ENCODE measurements at regions not wholly inside any gene's neighbourhood (a gene's known extent, or its start where the extent isn't known, plus 50 kb on each side); places are given as distances from the start of the nearest gene placed in this dataset.

DNA sequence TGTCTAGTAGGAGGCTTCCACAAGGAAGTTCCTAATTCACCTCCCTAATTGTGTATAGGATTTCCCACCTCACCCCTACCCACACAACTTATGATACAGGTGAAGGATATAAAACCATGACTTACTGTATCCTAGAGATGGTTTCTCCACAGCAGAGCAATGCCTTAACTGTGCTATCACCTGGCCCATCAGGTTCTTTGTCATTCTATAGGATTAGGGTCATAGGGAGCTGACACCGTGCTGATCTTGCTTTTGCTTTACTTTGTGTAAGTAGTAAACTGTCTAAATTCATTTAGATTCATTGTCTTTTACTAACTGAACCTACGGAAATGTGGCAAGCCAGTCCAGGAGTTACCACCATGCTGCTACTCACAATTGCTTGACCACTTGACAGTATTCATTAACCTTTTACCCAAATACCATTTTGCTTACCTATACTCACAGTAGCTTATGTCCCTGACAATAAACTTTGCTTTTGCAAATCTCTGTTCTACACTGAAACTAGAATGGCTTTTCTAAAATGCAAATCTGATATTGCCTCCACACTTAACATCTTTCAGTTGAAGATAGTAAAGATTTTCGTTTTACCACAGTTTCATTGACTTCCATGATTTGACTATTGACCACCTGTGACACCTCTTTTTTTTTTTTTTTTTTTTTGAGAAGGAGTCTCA, 147.6 kb downstream of the IFI44 start:
- DNase-seq (ENCODE audit: low spot score), result no peak

DNA sequence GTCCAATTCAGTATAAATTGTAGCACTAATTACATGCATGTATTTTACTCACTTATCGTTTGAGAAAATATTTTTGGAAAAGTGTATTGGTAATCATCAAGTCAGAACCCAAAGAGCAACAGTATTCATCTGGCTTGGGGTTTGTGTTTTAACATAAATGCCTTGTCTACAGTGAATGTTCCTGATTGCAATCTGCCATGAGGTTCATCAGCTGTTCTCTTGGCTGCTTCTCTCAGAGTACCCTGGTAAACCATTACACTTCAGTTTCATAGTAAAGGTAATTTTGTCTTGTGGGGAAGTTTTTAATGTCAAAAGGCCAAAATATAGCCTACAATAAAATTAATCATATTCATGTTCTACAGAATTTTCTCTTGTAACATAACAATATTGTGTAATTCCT, 150.3 kb downstream of the IFI44 start:
- DNase-seq (ENCODE audit: low spot score), result no peak

DNA sequence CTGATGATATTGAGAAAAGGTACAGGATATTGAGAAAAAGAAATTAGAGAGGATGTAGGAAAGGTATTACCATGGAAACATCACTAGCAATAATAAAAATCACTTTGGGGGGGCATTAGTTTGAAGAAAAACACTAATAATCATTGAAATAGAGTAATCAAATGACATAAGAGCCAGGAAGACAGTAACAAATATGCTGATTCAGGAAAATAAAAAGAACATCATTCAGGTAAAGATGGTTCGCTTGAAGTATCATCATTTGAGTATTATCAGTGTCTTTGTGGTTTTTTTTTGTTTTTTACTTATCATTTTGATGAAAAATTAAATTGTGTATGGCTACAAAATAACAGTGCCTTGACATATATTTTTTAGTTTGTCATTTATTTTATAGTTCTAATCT, 164.5 kb downstream of the IFI44 start:
- no peak for DNase-seq (ENCODE audit: low spot score)

DNA sequence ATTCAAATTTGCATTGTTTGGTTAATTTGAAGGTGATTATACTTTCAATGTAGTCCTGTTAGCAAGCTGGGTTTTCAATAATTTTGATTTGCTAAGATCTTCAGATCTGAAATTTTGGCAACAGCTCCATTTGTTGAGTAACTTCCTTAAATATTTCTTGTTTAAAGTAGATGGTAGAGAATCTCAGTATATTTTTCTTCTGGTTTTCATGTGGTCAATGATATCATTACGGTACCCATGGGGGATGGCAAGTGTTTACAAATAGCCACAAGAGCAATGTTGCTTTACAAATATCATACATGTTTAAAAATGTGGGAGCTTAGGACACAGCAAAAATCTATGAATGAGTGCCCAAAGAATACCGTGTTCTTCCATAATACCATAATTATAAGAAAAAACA, 175.9 kb downstream of the IFI44 start:
- no peak for DNase-seq (ENCODE audit: low spot score)

DNA sequence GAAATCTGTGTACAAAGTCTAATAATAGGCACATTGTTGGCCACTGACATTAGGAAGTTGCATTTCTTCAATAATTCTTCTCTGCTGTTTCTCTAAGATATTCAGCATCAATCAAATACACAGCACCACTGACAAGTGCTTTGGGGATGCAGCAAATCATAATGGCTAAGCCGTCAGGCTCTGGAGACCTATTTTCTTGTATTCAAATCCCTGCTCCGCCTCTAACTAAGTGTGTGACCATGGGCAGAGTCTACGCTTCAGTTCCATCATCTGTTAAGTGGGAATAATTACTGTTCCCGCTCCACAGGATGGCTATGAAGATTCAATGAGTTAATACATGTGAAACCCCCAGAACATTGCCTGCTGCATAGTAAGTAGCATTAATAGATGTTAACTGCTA, 176.9 kb downstream of the ADGRL4 start:
- DNase-seq (ENCODE audit: low spot score), result no peak

DNA sequence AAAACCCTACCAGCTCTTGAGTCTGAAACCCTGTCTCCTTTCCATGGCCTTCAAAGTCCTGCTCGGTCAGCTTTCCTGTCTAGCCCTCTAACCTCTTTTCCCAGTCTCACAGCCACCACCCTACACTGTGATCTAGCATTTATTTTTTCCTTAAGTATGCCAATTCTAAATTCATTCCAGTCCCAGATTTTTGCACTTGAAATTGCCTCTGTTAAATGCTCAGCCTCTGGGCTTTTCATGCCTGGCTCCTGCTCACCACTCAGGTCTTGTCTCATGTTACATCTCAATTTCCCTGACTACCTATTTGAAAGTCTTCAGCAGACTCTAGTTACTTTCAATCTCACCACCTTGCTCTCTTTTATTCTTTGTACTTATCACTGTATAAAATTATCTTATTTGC, 176.2 kb downstream of the ADGRL4 start:
- DNase-seq (ENCODE audit: low spot score), result no peak

DNA sequence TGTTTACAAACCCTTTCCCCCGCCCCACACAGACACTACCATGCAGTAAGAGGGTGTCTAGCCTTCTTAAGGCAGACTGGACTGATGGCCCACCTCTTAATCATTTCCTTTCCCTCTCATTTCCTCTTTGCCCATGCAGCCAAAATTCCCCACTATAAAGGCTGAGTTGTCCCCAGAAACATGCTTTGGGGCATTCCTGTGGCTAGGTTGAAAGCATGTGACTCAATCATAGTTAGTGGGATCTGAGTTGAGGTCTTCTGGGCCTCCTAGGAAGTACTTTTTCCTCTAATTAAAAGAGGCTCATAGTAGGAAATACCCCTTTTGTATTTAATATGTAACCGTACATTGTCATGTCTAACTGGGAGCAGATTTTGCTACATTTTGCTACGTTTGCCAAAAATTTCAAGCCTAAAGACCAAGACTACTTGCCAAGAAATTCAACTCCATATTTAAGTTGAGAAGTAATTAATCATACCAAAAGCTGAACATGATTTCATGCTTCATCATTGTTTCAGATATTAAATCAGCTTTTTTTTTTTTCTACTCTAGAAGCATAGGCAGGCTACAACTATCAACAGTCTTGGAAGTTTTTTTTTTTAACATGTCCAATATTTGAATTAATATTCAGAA, 174.7 kb downstream of the ADGRL4 start:
- no peak for DNase-seq (ENCODE audit: low spot score)

DNA sequence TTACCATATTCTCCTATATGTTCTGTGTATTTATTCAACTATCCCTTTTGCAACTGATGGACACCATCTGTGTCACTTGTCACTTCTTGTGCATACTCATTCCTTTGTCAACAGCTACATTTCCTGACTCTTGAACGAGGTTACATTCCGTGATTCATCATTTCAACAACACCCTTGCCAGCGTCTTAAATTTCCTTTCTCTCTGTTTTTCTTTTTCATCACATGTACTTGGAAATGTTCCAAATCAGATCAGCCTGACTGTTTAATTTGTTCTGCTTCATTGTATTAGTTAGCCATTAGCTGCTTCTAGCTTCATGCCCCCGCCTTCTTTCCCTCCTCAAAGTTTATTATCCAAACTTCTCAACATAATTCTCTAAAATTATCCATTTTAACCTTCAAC, 173.0 kb downstream of the ADGRL4 start:
- no peak for DNase-seq (ENCODE audit: low spot score)

DNA sequence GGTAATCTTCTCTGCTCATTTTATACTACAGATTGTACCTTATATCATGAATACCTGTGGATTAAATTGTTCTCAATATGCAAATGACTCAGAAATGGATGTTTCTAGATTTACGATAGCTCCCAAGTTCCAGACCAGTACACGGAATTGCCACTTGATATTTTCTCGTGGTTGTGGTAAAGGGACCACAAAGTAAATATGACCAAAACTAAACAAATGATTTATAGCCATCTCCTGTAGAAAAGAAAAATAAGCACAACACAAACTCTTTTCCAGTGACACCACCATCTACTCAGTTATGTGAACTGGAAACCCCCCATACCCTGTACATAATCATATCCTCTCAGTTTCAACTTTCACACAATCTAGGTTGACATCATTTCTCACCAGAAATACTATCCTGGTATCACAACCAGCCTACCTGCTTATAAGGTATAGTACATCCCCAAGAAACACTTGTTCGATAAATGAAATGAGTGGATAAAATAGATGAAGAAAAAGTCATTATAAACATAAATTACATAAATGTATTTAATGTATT, 172.3 kb downstream of the ADGRL4 start:
- DNase-seq (ENCODE audit: low spot score), result no peak

DNA sequence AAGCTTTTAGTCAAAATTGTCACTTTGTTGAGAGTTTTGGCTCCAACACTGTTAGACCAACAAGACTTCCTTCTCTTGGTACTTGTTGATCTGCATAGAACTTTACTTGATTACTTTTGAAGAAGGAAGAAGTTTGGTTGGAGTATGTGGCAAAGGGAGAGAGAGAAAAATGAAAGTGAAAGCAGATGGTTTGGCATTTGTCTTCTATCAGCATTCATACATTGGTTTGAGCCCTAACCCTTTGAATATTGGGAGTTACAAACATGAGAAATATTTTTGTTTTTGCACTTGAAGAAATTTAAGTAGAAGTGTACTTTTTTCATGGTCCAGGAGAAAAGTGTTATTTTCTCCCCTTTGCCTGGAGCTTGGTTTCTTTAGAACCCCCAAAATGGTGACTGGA, 169.8 kb downstream of the ADGRL4 start:
- DNase-seq (ENCODE audit: low spot score), result no peak

DNA sequence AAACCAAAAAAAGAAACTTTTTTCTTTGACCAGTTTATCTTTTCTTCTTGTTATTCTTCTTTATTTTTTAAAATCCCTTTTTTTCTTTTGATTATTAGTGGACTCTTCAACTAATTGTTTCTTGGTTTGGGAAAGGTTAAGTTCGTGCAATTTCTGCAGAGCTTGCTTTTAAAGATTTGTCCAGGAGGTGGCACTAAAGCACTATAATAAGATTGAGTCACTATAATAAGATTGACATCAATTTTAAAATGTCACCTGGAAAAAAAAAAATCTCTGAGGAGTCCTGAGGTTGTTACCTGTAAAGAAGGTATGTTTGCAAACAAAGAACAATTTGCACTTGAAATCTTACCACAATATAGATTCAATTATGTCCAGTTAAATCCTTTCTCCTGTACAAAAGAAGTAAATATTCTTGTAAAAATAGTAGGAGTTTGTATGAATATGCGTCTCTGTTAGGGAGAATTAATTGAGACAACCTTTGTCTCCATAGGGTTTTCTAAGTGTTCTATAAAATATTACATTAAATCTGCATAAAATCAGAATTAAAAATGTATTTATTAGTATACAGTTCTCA, 166.7 kb downstream of the ADGRL4 start:
- DNase-seq (ENCODE audit: low spot score), result peak; percentile 62
